IPS-15b (cell line): ENCODE measurements at regions not wholly inside any gene's neighbourhood (a gene's known extent, or its start where the extent isn't known, plus 50 kb on each side); places are given as distances from the start of the nearest gene placed in this dataset.

ENCODE experiments used
- H3K27me3 ChIP-seq: one replicate; pipeline ENCODE4 v1.6.1; 2013; ENCODE audit warnings: low read length; ENCODE audit not compliant: control insufficient read depth, insufficient read depth
- H3K36me3 ChIP-seq: one replicate; pipeline ENCODE4 v1.6.1; 2013; ENCODE audit warnings: low read length; ENCODE audit not compliant: control insufficient read depth, insufficient read depth
- H3K4me1 ChIP-seq: one replicate; pipeline ENCODE4 v1.6.1; 2013; ENCODE audit warnings: mild to moderate bottlenecking, low read length; ENCODE audit not compliant: control insufficient read depth, insufficient read depth
- H3K4me3 ChIP-seq: one replicate; pipeline ENCODE4 v1.5.1; 2013; ENCODE audit warnings: low read depth, low read length
- H3K9ac ChIP-seq: one replicate; pipeline ENCODE4 v1.6.1; 2013; ENCODE audit warnings: low read depth, mild to moderate bottlenecking, low read length
- H3K9me3 ChIP-seq: one replicate; pipeline ENCODE4 v1.6.1; 2013; ENCODE audit warnings: mild to moderate bottlenecking, low read length; ENCODE audit not compliant: control insufficient read depth, insufficient read depth

DNA sequence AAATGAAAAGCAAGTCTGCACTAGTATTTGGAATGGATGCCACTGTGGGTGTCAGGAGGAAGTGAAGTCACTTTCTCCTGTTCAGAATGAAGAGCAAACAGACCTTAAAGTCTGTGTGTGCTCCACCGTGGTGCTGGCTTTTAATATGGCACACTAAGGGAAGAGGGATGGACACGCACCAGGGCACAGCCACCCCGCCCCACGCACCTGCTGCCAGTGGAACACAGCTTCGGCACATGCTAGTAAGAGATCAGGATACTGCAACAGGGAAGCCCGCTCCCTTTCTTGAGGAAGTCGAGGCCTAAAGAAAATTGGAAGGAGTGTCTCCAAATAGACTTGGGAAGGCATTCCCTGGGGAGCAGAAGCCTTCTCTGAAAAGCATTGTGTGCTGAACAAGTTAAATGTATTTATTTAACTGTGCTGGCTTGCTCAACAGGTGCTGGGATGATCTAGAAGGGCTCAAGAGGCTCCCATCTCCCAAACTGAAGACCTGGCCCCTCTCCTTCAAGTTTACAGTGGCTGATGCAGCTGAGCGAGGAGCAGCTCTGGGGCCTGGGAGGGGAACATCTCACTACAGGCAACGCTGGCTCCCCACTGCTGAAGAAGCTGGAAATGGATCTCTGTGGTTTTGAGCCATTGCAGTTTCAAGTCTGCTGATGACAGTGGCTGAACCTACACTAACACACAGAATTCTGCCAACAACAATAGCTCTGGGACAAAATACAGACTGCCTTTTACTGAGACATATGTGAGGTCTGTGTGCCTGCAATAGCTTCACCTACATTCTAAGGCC, 504.6 kb upstream of the B3GAT1 start:
- Histone ChIP-seq H3K36me3 (no peaks in the 10 kb centered on the region), H3K9me3 (no peaks in the 10 kb centered on the region), H3K4me3 (no peak overlapping the region), H3K4me1 (no peaks in the 10 kb centered on the region), H3K27me3 (no peaks in the 10 kb centered on the region), H3K9ac (no peak overlapping the region)

DNA sequence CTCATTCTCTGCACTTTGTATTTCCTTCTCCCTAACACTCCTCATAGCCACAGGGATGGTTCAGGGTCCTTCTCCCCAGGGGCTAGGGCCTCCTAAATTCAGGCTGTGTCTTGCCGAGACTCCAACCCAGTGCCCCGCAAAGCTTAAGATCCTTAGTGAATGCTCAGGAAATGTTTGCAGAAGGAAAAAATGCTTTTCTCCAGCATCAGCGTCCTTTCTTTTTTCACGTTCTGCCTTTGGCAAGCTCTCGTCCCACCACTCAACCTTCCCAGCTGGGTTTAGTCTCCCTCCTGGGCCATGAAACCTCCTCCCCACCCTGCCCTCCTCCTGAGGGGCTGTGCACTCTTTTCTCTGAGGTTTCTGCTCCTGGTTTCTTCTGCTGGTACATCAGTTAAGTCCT, 503.8 kb upstream of the B3GAT1 start:
- Histone ChIP-seq H3K36me3 (no peaks in the 10 kb centered on the region), H3K9ac (no peak overlapping the region), H3K9me3 (no peaks in the 10 kb centered on the region), H3K4me3 (no peak overlapping the region), H3K4me1 (no peaks in the 10 kb centered on the region), H3K27me3 (no peaks in the 10 kb centered on the region)

GRCh38 chr11:134915212-134915611, 503.2 kb upstream of the B3GAT1 start:
- H3K4me1 ChIP-seq = no peaks in the 10 kb centered on the region

DNA sequence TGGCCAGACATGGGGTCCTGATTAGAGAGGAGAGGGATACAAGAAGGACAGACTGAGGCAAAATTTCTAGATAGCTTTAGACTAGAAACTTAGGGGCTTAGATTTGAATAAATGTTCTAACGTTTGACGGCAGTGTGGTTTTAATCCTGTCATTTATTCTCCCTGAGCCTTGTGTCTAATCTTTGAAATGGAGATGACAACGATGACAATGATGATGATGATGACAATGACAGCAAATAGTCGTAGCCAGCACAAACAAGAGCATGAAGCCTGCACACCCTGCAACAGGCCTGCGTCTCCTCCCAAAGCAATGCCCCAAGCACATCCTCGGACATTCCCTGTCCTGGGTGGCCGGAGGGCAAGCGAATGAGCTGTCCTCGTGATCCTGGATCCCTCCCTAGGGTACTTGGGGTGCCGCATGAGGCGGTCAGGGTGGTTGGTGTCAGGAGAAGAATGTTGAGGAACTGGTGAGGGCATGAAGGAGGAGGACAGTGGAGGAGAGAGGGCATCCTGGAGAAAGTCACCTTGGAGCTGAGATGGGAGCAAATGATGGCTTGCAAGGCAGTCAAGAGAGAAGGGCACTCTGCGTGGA, 502.1 kb upstream of the B3GAT1 start:
- H3K27me3 ChIP-seq = no peaks in the 10 kb centered on the region
- no peak overlapping the region for H3K4me3 ChIP-seq
- no peaks in the 10 kb centered on the region for H3K9me3 ChIP-seq
- H3K4me1 ChIP-seq = no peaks in the 10 kb centered on the region
- H3K9ac ChIP-seq = no peak overlapping the region
- H3K36me3 ChIP-seq = no peaks in the 10 kb centered on the region

More at GRCh38 chr11:134915212-134915611, 503.2 kb upstream of the B3GAT1 start:
- Histone ChIP-seq H3K4me3 (no peak overlapping the region), H3K27me3 (no peaks in the 10 kb centered on the region), H3K9me3 (no peaks in the 10 kb centered on the region), H3K36me3 (no peaks in the 10 kb centered on the region), H3K9ac (no peak overlapping the region)

- no peaks in the 10 kb centered on the region for H3K27me3 ChIP-seq
- H3K9ac ChIP-seq = no peak overlapping the region
- H3K4me3 ChIP-seq = no peak overlapping the region
- no peaks in the 10 kb centered on the region for H3K4me1 ChIP-seq
- no peaks in the 10 kb centered on the region for H3K36me3 ChIP-seq
- no peaks in the 10 kb centered on the region for H3K9me3 ChIP-seq
These were observed 501.3 kb upstream of the B3GAT1 start for GRCh38 chr11:134913391-134913790.

DNA sequence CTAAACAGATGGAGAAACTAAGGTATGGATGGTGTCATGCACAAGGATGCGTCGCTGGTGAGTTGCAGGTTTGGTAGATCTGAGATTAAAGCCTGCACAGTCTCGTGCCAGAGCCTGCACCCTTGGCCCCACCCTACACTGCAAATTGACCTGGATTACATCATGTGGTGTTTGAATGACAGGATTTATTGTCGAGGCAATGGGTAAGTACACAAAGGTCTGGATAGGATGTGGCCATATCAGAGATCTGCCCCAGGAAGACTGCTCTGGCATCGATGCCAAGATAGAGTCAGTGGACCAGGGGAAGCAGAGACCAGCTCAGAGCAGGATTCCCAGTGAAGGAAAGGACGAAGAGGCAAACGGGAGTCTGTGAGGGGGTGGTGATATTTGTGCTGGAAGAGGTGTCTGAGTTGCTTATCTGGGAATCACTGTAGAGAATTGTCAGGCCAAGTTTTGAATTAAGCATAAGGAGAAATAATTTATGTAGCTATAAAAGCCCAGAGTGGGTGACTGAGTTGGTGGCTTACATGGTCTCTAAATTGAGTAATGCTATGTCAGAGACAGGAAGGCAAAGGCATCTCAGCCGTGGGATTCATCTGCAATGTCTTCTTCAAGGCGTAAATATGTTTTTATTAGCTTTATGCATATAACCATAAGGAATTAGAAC, 499.6 kb upstream of the B3GAT1 start:
- no peaks in the 10 kb centered on the region for H3K4me1 ChIP-seq
- H3K9me3 ChIP-seq = no peaks in the 10 kb centered on the region
- no peak overlapping the region for H3K4me3 ChIP-seq
- no peak overlapping the region for H3K9ac ChIP-seq
- H3K27me3 ChIP-seq = no peaks in the 10 kb centered on the region
- H3K36me3 ChIP-seq = no peaks in the 10 kb centered on the region

- H3K4me3 ChIP-seq = no peak overlapping the region
- H3K27me3 ChIP-seq = no peaks in the 10 kb centered on the region
- no peaks in the 10 kb centered on the region for H3K4me1 ChIP-seq
- H3K9ac ChIP-seq = no peak overlapping the region
- H3K9me3 ChIP-seq = no peaks in the 10 kb centered on the region
- H3K36me3 ChIP-seq = no peaks in the 10 kb centered on the region
These were observed 496.5 kb upstream of the B3GAT1 start for GRCh38 chr11:134908583-134908982.

DNA sequence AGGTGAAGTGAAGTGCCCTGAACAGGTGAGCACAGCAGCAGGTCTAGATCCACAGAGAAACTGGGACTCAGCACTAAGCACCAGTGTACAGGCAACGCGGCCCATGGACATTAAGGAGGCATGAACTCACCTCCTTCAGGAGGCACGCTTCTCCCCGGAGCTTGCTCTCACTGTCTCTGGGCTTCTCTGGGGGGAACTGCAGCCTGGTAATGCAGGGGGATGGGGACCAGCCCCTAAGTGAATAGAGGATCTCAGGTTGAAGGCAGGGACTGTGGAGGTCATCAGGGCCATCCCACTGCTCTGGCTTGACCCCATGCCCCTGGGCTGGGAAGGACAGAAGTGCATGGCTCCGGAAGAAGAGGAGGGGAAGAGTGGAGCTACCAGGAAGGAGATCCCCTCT, 495.6 kb upstream of the B3GAT1 start:
- Histone ChIP-seq H3K4me3 (no peak overlapping the region), H3K9me3 (no peaks in the 10 kb centered on the region), H3K27me3 (no peaks in the 10 kb centered on the region), H3K9ac (no peak overlapping the region), H3K4me1 (no peaks in the 10 kb centered on the region), H3K36me3 (no peaks in the 10 kb centered on the region)

DNA sequence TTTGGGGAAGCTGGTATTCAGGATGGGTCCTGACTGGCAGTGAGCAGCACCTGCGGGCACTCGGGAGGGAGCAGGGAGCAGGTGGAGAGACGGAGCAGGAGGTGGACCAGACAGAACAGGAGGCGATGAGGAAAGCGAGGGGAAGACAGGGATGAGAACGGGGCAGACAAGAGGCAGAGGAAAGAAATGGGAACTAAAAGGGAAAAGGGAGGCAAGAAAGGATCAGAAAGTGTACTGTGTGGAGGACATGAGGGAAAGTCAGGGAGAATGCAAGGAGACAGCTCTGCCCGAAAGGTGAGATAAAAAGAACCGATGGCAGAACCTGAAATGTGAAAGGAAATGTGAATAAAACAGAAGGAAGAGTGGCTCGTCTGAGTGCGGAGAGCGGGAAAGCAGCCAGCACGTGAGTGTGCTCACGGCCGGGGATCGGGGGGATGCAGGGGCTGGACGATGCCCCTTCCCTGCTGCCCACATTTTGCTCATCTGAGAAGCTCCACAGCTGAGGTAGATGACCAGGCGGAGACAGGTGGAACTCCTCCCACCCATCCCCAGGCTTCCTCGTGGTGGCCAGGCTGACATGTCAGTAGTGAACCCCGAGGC, 494.4 kb upstream of the B3GAT1 start:
- Histone ChIP-seq H3K9me3 (no peaks in the 10 kb centered on the region), H3K4me3 (no peak overlapping the region), H3K4me1 (peaks cover 1% of the 10 kb centered on the region), H3K36me3 (no peaks in the 10 kb centered on the region), H3K27me3 (no peaks in the 10 kb centered on the region), H3K9ac (no peak overlapping the region)

DNA sequence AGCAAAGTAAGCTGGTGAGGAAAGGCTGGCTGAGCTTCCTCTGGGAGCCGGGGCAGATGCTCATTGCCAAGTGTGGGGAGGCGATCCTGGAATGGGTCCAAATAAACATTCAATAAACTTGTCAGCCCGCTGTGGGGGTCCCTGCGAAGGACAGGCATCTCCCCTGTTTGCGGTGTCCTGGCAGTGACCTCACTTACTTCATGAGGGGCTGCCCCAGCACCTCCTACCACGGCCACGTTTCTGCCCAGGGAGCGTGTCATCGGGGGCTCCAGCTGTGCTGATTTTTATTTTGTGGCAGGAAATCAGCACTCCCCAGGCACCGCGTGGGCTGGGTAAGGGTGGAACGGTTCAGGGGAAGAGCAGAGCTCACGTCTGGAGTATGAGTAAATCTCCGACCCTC, 493.9 kb upstream of the B3GAT1 start:
- no peak overlapping the region for H3K4me3 ChIP-seq
- H3K27me3 ChIP-seq = no peaks in the 10 kb centered on the region
- no peak overlapping the region for H3K9ac ChIP-seq
- peaks cover 4% of the 10 kb centered on the region for H3K4me1 ChIP-seq
- H3K9me3 ChIP-seq = no peaks in the 10 kb centered on the region
- H3K36me3 ChIP-seq = no peaks in the 10 kb centered on the region

DNA sequence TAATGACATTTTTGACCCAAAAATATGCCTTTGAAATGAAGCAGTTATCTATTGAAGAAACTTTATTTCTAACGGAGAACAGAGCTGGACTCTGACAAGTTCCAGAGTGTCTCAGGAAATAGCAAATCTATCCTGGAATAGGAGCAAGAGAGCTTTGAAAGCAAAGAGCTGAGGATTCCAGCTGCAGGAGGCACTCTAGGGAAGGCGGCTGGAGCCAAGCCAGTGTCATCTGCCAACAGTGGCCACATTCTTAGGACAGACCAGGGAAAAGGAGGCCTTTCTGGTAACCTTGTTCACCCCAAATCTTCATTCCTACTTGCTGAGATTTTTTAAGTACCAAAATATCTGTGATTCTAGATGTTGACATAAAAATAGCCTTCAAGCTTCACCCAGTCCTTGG, 493.5 kb upstream of the B3GAT1 start:
- H3K36me3 ChIP-seq = no peaks in the 10 kb centered on the region
- no peaks in the 10 kb centered on the region for H3K27me3 ChIP-seq
- no peak overlapping the region for H3K9ac ChIP-seq
- no peak overlapping the region for H3K4me3 ChIP-seq
- H3K4me1 ChIP-seq = peaks cover 4% of the 10 kb centered on the region
- H3K9me3 ChIP-seq = no peaks in the 10 kb centered on the region
